Uterus (tissue), 2 donors: ENCODE measurements at regions not wholly inside any gene's neighbourhood (a gene's known extent, or its start where the extent isn't known, plus 50 kb on each side); places are given as distances from the start of the nearest gene placed in this dataset.

ENCODE experiments used
- POLR2A ChIP-seq, 2 donors: fragments of 450-650 bp; IDR thresholded peaks; one replicate each; pipeline ENCODE4 v1.6.1; 2016; ENCODE audit warnings: antibody characterized with exemption in 2 of 2, mild to moderate bottlenecking in 1 of 2, moderate library complexity in 1 of 2
- TF ChIP-seq, protein P1 (sequence below), 4 experiments: fragments of 200-600 bp in 2 of 4; fragments of 450-650 bp in 2 of 4; sonication (generic) in 2 of 4; IDR thresholded peaks; one replicate each; pipeline ENCODE4 v1.5.1; 2016 to 2019; ENCODE audit warnings: antibody characterized with exemption in 4 of 4, mild to moderate bottlenecking in 2 of 4, moderate library complexity in 1 of 4

- TF ChIP-seq, protein P1, sequence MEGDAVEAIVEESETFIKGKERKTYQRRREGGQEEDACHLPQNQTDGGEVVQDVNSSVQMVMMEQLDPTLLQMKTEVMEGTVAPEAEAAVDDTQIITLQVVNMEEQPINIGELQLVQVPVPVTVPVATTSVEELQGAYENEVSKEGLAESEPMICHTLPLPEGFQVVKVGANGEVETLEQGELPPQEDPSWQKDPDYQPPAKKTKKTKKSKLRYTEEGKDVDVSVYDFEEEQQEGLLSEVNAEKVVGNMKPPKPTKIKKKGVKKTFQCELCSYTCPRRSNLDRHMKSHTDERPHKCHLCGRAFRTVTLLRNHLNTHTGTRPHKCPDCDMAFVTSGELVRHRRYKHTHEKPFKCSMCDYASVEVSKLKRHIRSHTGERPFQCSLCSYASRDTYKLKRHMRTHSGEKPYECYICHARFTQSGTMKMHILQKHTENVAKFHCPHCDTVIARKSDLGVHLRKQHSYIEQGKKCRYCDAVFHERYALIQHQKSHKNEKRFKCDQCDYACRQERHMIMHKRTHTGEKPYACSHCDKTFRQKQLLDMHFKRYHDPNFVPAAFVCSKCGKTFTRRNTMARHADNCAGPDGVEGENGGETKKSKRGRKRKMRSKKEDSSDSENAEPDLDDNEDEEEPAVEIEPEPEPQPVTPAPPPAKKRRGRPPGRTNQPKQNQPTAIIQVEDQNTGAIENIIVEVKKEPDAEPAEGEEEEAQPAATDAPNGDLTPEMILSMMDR (IDR thresholded peaks at IDR 0.05): no peak
- no peak for TF ChIP-seq POLR2A (IDR thresholded peaks at IDR 0.05)
Observed at GRCh38 chr1:101444381-101444780, 207.6 kb downstream of the S1PR1 start.
